ENCODE measurements at regions not wholly inside any gene's neighbourhood (a gene's known extent, or its start where the extent isn't known, plus 50 kb on each side); places are given as distances from the start of the nearest gene placed in this dataset.
"Not testable (repeated sequence)": the region's sequence is repeated elsewhere in the genome, so short reads cannot be mapped to it uniquely, and the experiment has no call there.

DNA sequence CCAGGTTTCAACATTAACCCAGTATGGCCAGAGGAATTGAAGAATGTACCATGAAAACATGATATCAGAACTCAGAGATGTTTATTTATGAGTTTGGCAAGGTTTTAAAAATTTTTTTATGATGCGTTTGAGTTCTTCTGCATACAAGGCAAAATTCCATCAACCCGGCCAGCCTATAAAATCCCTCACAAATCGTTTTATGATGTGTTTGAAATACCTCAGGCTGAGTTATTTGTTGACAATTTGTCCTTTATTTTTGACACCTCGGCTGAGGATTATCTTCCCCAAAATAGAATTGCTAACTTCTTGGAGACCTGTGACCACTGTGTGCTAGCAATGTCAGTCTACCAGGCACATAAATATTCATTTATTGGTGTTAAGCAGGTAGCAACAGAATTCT lies 91.9 kb upstream of the SLC24A3 start:
- Histone ChIP-seq H3K36me3 (ENCODE audit: control insufficient read depth, insufficient read depth, low read length) (no peaks in the 10 kb centered on the region), H3K9ac (ENCODE audit: low read depth, low read length) (no peak overlapping the region), H3K4me3 (ENCODE audit: low read depth, low read length) (no peak overlapping the region), H3K27ac (ENCODE audit: low read depth, low read length) (no peak overlapping the region), H3K27me3 (ENCODE audit: control insufficient read depth, insufficient read depth, low read length) (no peaks in the 10 kb centered on the region), H3K4me1 (ENCODE audit: control insufficient read depth, insufficient read depth, low read length) (no peaks in the 10 kb centered on the region), H3K9me3 (ENCODE audit: control insufficient read depth, insufficient read depth, low read length) (peaks cover 4% of the 10 kb centered on the region; the same call in 1 of the 2 replicates)

DNA sequence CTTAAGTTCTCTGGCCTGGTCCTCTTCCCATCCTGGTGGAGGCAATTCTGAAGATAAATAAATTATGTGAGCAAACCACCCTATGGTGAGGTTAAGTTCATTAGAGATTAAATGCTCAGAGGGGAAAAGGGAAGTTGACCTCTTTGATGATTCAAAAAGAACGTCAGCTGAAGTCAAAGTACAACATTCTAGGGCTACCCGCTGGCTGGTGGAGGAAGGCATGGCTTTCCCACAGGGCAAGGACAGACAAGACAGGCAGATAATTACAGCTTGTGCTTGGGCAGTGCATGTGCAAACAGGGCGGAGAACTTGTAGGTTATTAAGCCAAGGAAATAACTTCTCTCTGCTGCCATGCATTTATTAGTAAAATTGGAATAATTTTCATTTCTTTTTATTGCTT lies 91.0 kb upstream of the SLC24A3 start:
- H3K27ac ChIP-seq (ENCODE audit: low read depth, low read length), result no peak overlapping the region
- peaks cover 4% of the 10 kb centered on the region; the same call in 1 of the 2 replicates for H3K9me3 ChIP-seq (ENCODE audit: control insufficient read depth, insufficient read depth, low read length)
- H3K4me1 ChIP-seq (ENCODE audit: control insufficient read depth, insufficient read depth, low read length), result no peaks in the 10 kb centered on the region
- no peaks in the 10 kb centered on the region for H3K36me3 ChIP-seq (ENCODE audit: control insufficient read depth, insufficient read depth, low read length)
- no peak overlapping the region for H3K9ac ChIP-seq (ENCODE audit: low read depth, low read length)
- no peak overlapping the region for H3K4me3 ChIP-seq (ENCODE audit: low read depth, low read length)
- H3K27me3 ChIP-seq (ENCODE audit: control insufficient read depth, insufficient read depth, low read length), result no peaks in the 10 kb centered on the region

DNA sequence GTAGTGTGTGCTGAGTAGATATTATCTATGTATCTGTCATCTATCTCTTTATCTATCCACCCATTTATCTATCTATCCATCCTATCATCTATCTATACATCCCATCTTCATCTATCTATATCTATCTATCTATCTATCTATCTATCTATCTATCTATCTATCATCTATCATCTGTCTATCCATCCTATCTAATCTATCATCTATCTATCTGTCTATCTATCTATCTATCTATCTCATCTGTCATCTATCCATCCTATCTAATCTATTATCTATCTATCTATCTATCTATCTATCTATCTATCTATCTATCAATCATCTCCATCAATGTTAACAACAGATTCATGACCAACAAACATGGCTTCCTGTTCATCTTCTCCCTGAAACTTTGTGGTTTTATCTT lies 90.5 kb upstream of the SLC24A3 start:
- Histone ChIP-seq H3K4me3 (ENCODE audit: low read depth, low read length) (no peak overlapping the region), H3K4me1 (ENCODE audit: control insufficient read depth, insufficient read depth, low read length) (no peaks in the 10 kb centered on the region), H3K36me3 (ENCODE audit: control insufficient read depth, insufficient read depth, low read length) (no peaks in the 10 kb centered on the region), H3K27ac (ENCODE audit: low read depth, low read length) (no peak overlapping the region), H3K27me3 (ENCODE audit: control insufficient read depth, insufficient read depth, low read length) (no peaks in the 10 kb centered on the region), H3K9me3 (ENCODE audit: control insufficient read depth, insufficient read depth, low read length) (peaks cover 4% of the 10 kb centered on the region; the same call in 1 of the 2 replicates), H3K9ac (ENCODE audit: low read depth, low read length) (no peak overlapping the region)

DNA sequence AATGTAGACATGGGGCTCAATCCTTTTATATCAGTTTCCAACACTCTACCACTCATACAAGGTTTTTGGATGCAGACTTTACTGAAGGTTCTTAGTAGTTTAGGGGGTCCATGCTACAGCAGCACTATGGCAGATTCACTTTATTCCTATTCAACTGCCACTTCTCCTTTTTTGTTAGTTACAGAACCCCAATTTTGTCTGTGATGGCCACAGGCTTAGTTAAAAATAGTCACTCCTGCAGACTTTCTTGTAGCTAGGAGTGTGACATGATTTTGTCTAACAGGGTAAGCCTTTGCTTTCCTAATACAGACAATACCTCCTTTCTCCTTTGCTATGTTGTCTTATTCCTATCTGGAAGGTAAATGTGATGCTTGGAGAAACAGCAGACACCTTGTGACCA lies 90.0 kb upstream of the SLC24A3 start:
- Histone ChIP-seq H3K27me3 (ENCODE audit: control insufficient read depth, insufficient read depth, low read length) (no peaks in the 10 kb centered on the region), H3K4me3 (ENCODE audit: low read depth, low read length) (no peak overlapping the region), H3K4me1 (ENCODE audit: control insufficient read depth, insufficient read depth, low read length) (no peaks in the 10 kb centered on the region), H3K36me3 (ENCODE audit: control insufficient read depth, insufficient read depth, low read length) (no peaks in the 10 kb centered on the region), H3K9ac (ENCODE audit: low read depth, low read length) (no peak overlapping the region), H3K9me3 (ENCODE audit: control insufficient read depth, insufficient read depth, low read length) (peaks cover 3% of the 10 kb centered on the region; the same call in 1 of the 2 replicates), H3K27ac (ENCODE audit: low read depth, low read length) (no peak overlapping the region)

- Histone ChIP-seq H3K9ac (ENCODE audit: low read depth, low read length) (no peak overlapping the region), H3K4me1 (ENCODE audit: control insufficient read depth, insufficient read depth, low read length) (no peaks in the 10 kb centered on the region), H3K9me3 (ENCODE audit: control insufficient read depth, insufficient read depth, low read length) (no peaks in the 10 kb centered on the region), H3K4me3 (ENCODE audit: low read depth, low read length) (no peak overlapping the region), H3K27ac (ENCODE audit: low read depth, low read length) (no peak overlapping the region), H3K27me3 (ENCODE audit: control insufficient read depth, insufficient read depth, low read length) (no peaks in the 10 kb centered on the region), H3K36me3 (ENCODE audit: control insufficient read depth, insufficient read depth, low read length) (no peaks in the 10 kb centered on the region)
Observed at GRCh38 chr20:19125508-19125907, 86.9 kb upstream of the SLC24A3 start.

DNA sequence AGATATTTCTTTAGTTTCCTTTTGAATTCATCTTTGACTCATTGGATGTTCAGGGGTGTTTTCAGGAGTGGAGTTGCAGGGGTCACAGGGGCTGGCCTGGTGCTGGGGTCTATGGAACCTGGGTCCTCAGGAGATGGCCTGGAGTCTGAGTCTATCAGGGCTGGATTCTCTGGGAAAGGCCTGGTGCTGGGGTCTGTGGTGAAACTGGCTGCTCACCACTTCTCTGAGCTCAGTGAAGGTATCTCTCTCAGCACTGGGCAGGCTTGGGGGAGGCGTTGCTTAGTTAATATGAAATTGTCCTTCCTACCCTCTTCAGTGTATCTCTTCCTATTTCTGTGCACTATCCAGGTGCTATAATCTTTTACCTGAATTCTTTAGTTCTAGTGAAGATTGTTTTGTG lies 83.1 kb upstream of the SLC24A3 start:
- peaks cover 5% of the 10 kb centered on the region; the same call in 1 of the 2 replicates for H3K9me3 ChIP-seq (ENCODE audit: control insufficient read depth, insufficient read depth, low read length)
- H3K4me3 ChIP-seq (ENCODE audit: low read depth, low read length), result no peak overlapping the region
- no peaks in the 10 kb centered on the region for H3K4me1 ChIP-seq (ENCODE audit: control insufficient read depth, insufficient read depth, low read length)
- H3K27ac ChIP-seq (ENCODE audit: low read depth, low read length), result no peak overlapping the region
- H3K27me3 ChIP-seq (ENCODE audit: control insufficient read depth, insufficient read depth, low read length), result no peaks in the 10 kb centered on the region
- H3K36me3 ChIP-seq (ENCODE audit: control insufficient read depth, insufficient read depth, low read length), result no peaks in the 10 kb centered on the region
- H3K9ac ChIP-seq (ENCODE audit: low read depth, low read length), result no peak overlapping the region

- Histone ChIP-seq H3K36me3 (ENCODE audit: control insufficient read depth, insufficient read depth, low read length) (no peaks in the 10 kb centered on the region), H3K9ac (ENCODE audit: low read depth, low read length) (no peak overlapping the region), H3K27me3 (ENCODE audit: control insufficient read depth, insufficient read depth, low read length) (no peaks in the 10 kb centered on the region), H3K4me3 (ENCODE audit: low read depth, low read length) (no peak overlapping the region), H3K9me3 (ENCODE audit: control insufficient read depth, insufficient read depth, low read length) (peaks cover 13% of the 10 kb centered on the region), H3K27ac (ENCODE audit: low read depth, low read length) (no peak overlapping the region), H3K4me1 (ENCODE audit: control insufficient read depth, insufficient read depth, low read length) (no peaks in the 10 kb centered on the region)
Observed at GRCh38 chr20:19129976-19130612, 82.3 kb upstream of the SLC24A3 start.

DNA sequence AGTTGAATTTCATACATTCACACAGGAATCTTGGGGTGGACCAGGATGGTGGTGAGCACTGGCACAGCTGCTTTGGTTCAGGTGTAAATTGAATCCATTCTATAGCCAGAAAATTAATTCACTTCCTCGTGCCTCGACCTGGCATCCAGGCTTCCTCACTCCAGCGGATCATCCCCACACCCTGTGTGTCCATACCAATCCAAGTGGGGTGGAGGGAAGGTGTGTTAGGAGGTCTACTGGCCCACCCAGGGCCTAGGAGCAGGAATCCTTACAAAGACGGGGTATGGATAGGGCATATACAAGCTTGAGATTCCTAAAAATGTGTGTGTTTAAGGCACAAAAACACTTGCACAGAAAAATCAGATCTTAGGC lies 81.8 kb upstream of the SLC24A3 start:
- H3K4me1 ChIP-seq (ENCODE audit: control insufficient read depth, insufficient read depth, low read length), result no peaks in the 10 kb centered on the region
- no peaks in the 10 kb centered on the region for H3K27me3 ChIP-seq (ENCODE audit: control insufficient read depth, insufficient read depth, low read length)
- no peaks in the 10 kb centered on the region for H3K36me3 ChIP-seq (ENCODE audit: control insufficient read depth, insufficient read depth, low read length)
- peaks cover 16% of the 10 kb centered on the region for H3K9me3 ChIP-seq (ENCODE audit: control insufficient read depth, insufficient read depth, low read length)
- H3K9ac ChIP-seq (ENCODE audit: low read depth, low read length), result no peak overlapping the region
- H3K27ac ChIP-seq (ENCODE audit: low read depth, low read length), result no peak overlapping the region
- no peak overlapping the region for H3K4me3 ChIP-seq (ENCODE audit: low read depth, low read length)

DNA sequence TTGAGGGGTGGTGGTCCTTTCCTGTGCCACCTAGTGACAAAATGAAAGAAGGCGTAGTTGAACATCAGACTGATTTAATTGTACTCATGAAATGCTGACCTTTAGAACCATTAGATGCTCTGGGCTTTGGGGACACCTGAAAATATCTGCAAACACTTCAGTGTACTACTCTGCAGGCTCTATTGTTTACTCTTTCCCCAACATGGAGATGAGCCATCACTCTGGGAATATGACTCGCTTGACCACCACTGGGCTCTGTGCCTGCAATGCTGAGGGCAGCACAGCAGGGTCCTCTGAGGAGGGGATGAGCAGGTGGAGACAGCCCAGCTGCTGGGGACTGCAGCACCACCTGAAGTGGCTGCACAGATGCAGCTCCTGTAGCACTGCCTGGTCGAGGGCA lies 74.8 kb upstream of the SLC24A3 start:
- Histone ChIP-seq H3K4me3 (ENCODE audit: low read depth, low read length) (no peak overlapping the region), H3K36me3 (ENCODE audit: control insufficient read depth, insufficient read depth, low read length) (no peaks in the 10 kb centered on the region), H3K27me3 (ENCODE audit: control insufficient read depth, insufficient read depth, low read length) (no peaks in the 10 kb centered on the region), H3K4me1 (ENCODE audit: control insufficient read depth, insufficient read depth, low read length) (no peaks in the 10 kb centered on the region), H3K9ac (ENCODE audit: low read depth, low read length) (no peak overlapping the region), H3K27ac (ENCODE audit: low read depth, low read length) (no peak overlapping the region), H3K9me3 (ENCODE audit: control insufficient read depth, insufficient read depth, low read length) (peaks cover 35% of the 10 kb centered on the region)

DNA sequence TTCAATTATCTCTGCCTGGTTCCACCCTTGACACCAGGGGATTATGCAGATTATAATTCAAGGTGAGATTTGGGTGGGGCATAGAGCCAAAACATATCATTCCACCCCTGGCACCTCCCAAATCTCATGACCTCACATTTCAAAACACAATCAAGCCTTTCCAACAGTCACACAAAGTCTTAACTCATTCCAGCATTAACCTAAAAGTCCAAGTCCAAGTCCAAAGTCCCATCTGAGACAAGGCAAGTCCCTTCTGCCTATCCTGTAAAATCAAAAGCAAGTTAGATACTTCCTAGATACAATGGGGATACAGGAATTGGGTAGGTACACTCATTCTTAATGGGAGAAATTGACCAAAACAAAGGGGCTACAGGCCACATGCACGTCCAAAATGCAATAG lies 73.7 kb upstream of the SLC24A3 start:
- no peak overlapping the region for H3K4me3 ChIP-seq (ENCODE audit: low read depth, low read length)
- no peak overlapping the region for H3K9ac ChIP-seq (ENCODE audit: low read depth, low read length)

GRCh38 chr20:19139584-19139983 lies 72.9 kb upstream of the SLC24A3 start:
- H3K27ac ChIP-seq (ENCODE audit: low read depth, low read length), result not testable (repeated sequence)

More for the DNA sequence above, 73.7 kb upstream of the SLC24A3 start:
- Histone ChIP-seq H3K27ac (ENCODE audit: low read depth, low read length) (no peak overlapping the region), H3K27me3 (ENCODE audit: control insufficient read depth, insufficient read depth, low read length) (no peaks in the 10 kb centered on the region), H3K4me1 (ENCODE audit: control insufficient read depth, insufficient read depth, low read length) (no peaks in the 10 kb centered on the region), H3K36me3 (ENCODE audit: control insufficient read depth, insufficient read depth, low read length) (no peaks in the 10 kb centered on the region), H3K9me3 (ENCODE audit: control insufficient read depth, insufficient read depth, low read length) (peaks cover 35% of the 10 kb centered on the region)

More at GRCh38 chr20:19139584-19139983, 72.9 kb upstream of the SLC24A3 start:
- H3K4me3 ChIP-seq (ENCODE audit: low read depth, low read length); H3K27me3 ChIP-seq (ENCODE audit: control insufficient read depth, insufficient read depth, low read length); H3K36me3 ChIP-seq (ENCODE audit: control insufficient read depth, insufficient read depth, low read length); H3K9ac ChIP-seq (ENCODE audit: low read depth, low read length); H3K4me1 ChIP-seq (ENCODE audit: control insufficient read depth, insufficient read depth, low read length): not testable (repeated sequence)
- H3K9me3 ChIP-seq (ENCODE audit: control insufficient read depth, insufficient read depth, low read length), result peaks cover 27% of the 10 kb centered on the region

Measured in HUES48 (cell line).